GM12872 (cell line): ENCODE measurements at regions not wholly inside any gene's neighbourhood (a gene's known extent, or its start where the extent isn't known, plus 50 kb on each side); places are given as distances from the start of the nearest gene placed in this dataset.

Experiments
- TF ChIP-seq, protein P1 (sequence below): IDR thresholded peaks from 3 replicates; pipeline ENCODE4 v1.5.1; 2011; ENCODE audit warnings: low read depth, mild to moderate bottlenecking, low read length, moderate library complexity; ENCODE audit not compliant: insufficient read depth

DNA sequence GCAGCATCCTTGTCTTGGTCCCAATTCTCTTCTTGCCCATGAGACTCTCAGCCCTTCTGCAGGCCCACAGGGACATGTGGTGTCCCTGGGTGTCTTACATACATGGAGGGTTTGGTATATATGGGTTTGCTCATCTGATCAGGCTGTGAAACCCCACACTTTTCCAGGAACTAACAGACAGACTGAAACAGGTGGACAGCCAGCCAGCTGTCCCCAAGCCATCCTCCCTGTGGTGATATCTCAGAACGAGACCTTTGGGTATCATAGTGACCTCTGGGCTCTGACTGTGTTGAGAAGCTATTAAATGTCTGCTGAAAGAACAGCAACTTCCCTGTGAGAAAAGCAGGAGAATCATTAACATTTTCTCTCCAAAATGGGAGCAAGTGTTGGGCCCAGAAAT, 115.5 kb upstream of the PAXBP1 start:
- TF ChIP-seq, protein P1, sequence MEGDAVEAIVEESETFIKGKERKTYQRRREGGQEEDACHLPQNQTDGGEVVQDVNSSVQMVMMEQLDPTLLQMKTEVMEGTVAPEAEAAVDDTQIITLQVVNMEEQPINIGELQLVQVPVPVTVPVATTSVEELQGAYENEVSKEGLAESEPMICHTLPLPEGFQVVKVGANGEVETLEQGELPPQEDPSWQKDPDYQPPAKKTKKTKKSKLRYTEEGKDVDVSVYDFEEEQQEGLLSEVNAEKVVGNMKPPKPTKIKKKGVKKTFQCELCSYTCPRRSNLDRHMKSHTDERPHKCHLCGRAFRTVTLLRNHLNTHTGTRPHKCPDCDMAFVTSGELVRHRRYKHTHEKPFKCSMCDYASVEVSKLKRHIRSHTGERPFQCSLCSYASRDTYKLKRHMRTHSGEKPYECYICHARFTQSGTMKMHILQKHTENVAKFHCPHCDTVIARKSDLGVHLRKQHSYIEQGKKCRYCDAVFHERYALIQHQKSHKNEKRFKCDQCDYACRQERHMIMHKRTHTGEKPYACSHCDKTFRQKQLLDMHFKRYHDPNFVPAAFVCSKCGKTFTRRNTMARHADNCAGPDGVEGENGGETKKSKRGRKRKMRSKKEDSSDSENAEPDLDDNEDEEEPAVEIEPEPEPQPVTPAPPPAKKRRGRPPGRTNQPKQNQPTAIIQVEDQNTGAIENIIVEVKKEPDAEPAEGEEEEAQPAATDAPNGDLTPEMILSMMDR: no peak

DNA sequence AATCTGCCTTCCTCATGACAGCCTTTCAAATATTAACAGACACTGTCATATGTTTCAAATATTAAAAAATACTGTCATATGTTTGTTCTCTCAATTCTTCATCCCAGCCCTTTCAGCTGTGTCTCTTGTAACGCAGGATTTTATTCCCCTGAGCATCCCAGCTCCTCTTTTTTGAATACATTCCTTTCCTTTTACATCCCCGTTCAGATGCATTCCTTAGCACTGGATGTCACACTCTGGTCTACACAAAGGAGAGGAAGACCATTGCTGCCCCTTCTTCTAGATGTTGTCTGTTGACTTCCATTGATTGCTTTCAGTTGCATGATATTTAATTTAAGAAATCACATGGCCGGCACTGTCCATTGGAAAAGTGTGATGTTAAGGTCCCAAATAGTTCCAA, 117.4 kb upstream of the PAXBP1 start:
- TF ChIP-seq, protein P1: no peak

DNA sequence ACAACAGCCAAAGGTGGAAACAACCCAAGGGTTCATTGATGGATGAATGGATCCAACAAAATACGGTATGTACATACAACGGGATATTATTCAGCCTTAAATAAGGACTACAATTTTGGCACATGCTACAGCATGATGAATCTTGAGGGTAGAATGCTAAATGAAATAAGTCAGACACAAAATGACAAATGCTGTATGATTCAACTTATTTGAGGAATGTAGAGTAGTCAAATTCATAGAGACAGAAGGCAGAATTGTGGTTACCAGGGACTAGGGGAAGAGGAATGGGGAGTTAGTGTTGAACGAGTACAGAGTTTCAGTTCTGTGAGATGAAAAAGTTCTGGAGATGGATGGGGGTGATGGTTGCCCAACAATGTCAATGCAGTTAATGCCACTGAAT, 118.0 kb upstream of the PAXBP1 start:
- TF ChIP-seq, protein P1: no peak

DNA sequence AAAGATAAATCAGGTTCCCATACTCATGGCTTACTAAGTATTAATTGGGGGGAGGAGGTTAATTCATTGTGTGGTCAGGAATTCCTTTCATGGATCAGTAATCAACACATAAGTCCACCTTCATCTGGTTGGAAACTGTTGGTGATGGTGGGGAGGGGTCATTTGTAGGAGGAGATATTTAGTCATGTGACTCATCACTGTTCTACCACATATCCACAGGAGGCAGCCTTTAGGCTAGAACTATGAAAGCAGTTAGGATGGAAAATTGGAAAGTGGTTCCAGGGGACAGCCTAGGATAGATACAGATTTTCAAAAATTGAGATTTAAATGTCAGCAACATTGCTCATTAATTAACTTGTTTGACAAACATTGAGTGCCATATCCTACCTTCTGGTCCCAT, 122.8 kb upstream of the PAXBP1 start:
- TF ChIP-seq, protein P1: no peak

DNA sequence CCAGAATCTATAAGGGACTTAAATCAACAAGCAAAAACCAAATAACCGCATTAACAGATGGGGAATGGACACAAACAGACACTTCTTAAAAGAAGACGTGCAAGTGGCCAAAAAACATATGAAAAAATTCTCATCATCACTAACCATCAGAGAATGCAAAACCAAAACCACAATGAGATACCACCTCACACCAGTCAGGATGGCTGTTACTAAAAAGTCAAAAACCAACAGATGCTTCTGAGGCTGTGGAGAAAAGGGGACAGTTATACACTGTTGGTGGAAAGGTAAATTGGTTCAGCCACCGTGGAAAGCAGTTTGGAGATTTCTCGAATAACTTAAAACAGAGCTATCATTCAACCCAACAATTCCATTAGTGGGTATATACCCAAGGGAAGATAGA, 124.9 kb upstream of the OLIG2 start:
- TF ChIP-seq, protein P1: no peak

DNA sequence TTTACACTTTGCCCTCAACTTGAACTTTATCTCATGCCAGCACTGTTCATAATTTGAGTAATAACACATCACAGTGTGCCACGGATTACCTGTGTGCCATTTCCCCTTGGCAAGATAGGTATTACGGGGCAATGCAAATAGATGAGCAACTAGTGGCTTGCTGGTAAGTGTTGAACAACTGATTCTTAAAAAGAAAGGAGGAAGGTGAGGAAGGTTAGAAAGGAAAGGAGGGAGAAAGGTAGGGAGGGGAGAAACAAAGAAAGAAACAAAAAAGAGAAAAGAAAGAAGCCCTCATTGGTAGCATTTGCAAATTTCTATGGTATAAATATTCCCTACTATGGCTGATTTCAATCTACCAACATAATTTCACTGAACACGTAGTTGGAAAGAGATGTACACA, 118.2 kb upstream of the OLIG2 start:
- TF ChIP-seq, protein P1: no peak

DNA sequence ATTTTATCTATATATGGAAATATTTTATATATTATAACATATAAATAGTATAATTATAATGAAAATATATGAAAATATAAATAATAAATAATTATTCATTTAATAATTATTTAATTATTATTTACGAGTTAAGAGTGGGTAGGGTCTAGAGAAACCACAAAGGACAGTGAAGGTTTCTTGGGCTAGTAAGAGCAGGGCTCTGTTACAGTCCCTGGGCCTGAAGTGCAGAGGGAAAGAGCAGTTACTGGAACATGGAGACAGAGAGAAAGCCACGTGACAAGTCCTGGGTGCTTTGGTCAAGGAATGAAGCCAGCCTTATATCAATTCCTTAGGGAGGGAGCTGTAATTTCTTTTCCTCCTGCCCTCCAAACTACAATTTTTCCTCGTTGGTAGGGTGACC, 117.2 kb upstream of the OLIG2 start:
- TF ChIP-seq, protein P1: no peak

DNA sequence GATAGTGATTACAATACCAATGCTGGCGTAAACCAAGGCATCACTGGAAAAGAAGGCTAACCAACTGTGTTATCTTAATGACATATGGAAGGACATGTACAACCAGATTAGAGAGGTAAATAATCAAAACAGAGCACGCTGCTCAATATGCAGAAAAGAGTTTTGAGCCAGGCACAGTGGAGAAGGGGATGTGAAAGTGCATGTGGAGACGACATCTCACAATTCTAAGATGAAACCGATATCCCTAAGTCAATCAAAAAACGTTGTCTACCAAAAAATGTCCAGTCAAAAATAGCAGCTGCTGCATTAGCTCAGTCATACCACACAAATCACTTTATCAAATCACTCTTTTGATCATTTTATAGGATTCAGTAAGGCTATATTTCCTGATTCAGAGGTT, 116.3 kb upstream of the OLIG2 start:
- TF ChIP-seq, protein P1: no peak
